ENCODE measurements at regions not wholly inside any gene's neighbourhood (a gene's known extent, or its start where the extent isn't known, plus 50 kb on each side); places are given as distances from the start of the nearest gene placed in this dataset.

- TF ChIP-seq CHD2 (IDR thresholded peaks at IDR 0.05; ENCODE audit: low read length, partially characterized antibody) (no peak), FOXM1 (IDR thresholded peaks at IDR 0.05; ENCODE audit: low read depth) (no peak), MAX (IDR thresholded peaks at IDR 0.05; ENCODE audit: low read depth) (no peak), CTCF (IDR thresholded peaks at IDR 0.05) (no peak), POLR2AphosphoS5 (IDR thresholded peaks at IDR 0.05; ENCODE audit: low read depth, low read length) (no peak), NRF1 (IDR thresholded peaks at IDR 0.05; ENCODE audit: low read depth, low read length) (no peak), EZH2phosphoT487 (IDR thresholded peaks at IDR 0.05; ENCODE audit: borderline replicate concordance, low read depth) (no peak), USF1 (IDR thresholded peaks at IDR 0.05; ENCODE audit: borderline replicate concordance, low read depth) (no peak), EP300 (IDR thresholded peaks at IDR 0.05; ENCODE audit: borderline replicate concordance in 1 of 2, low read depth in 1 of 2, low read length in 1 of 2) (no peak), SIN3A (IDR thresholded peaks at IDR 0.05; ENCODE audit: borderline replicate concordance, low read depth, low read length) (no peak), TEAD4 (IDR thresholded peaks at IDR 0.05; ENCODE audit: borderline replicate concordance, insufficient read depth) (no peak)
These were observed 1254.5 kb upstream of the NUDT12 start for GRCh38 chr5:104817127-104817526.
